IPS-18c (cell line): ENCODE measurements at regions not wholly inside any gene's neighbourhood (a gene's known extent, or its start where the extent isn't known, plus 50 kb on each side); places are given as distances from the start of the nearest gene placed in this dataset.
"Not testable (repeated sequence)": the region's sequence is repeated elsewhere in the genome, so short reads cannot be mapped to it uniquely, and the experiment has no call there.

Experiments
- H3K4me3 ChIP-seq: 2 replicates; pipeline ENCODE4 v1.7.0; 2013; ENCODE audit warnings: low read depth, mild to moderate bottlenecking, low read length, moderate library complexity; ENCODE audit not compliant: insufficient read depth
- H3K9me3 ChIP-seq: one replicate; pipeline ENCODE4 v1.6.1; 2013; ENCODE audit warnings: mild to moderate bottlenecking, low read length, moderate library complexity; ENCODE audit not compliant: control insufficient read depth, insufficient read depth

DNA sequence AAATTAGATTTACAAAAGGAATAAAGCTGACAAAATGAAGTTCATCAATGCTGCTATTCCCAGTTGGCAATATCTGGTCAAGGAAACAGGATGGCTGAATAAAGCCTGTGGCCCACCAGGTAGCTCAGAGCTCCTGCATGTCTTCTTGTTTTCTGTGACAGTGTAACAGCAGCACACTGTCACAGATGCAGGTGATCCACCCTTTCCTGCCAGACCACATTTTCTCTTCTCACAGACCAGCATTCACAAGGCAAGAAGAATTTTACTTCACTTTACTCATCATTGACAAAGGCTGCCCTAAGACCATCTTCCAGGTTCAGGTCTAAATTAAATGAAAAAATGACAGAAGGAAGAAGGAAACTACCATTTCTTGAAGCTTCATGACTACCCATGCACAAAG, 166.2 kb upstream of the MEIS1 start:
- Histone ChIP-seq H3K4me3 (no peak overlapping the region), H3K9me3 (no peaks in the 10 kb centered on the region)

GRCh38 chr2:66264354-66264753, 170.6 kb upstream of the MEIS1 start:
- H3K4me3 ChIP-seq: no peak overlapping the region

GRCh38 chr2:66255867-66256266, 179.1 kb upstream of the MEIS1 start:
- H3K4me3 ChIP-seq: no peak overlapping the region
- no peaks in the 10 kb centered on the region for H3K9me3 ChIP-seq

More at GRCh38 chr2:66264354-66264753, 170.6 kb upstream of the MEIS1 start:
- H3K9me3 ChIP-seq: no peaks in the 10 kb centered on the region

- no peaks in the 10 kb centered on the region for H3K9me3 ChIP-seq
- no peak overlapping the region for H3K4me3 ChIP-seq
Observed at GRCh38 chr2:66255136-66255535, 179.8 kb upstream of the MEIS1 start.

DNA sequence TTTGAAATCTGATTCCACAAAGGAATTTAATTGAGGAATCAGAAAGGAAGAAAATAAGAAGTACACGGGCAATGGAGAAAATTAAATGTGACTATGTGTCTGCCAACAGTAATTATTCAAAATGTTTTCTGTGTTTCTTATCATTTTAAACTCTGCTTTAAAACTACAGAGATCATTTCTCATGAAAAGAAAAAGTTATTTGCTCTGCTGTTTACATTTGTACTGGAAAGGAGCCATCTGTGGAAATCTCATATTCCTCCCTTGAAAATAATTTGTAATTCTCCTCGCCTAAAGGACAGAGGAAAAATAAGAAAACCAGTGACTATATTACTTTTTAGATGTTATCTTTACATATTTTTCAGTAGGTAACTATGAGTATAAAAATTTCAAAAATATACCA, 181.9 kb upstream of the MEIS1 start:
- Histone ChIP-seq H3K4me3 (no peak overlapping the region), H3K9me3 (no peaks in the 10 kb centered on the region)

DNA sequence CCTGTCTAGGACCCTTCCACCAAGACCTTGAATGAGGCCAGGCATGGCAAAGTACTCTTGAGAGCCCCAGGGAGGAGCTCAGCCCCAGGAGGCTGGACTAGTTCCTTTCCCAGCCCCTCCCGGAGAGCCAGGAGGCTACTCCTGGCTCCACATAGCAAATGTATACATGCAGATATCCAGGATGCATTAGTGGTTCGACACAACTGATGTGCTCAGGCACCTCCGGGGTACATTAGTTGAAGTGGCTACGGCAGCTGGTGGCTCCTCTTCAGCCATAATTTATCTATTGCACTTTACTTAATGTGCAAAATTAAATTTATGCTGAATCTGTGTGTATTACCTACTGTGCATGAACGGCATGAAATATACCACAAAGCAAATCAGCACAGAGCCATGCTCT, 182.8 kb upstream of the MEIS1 start:
- no peaks in the 10 kb centered on the region for H3K9me3 ChIP-seq
- H3K4me3 ChIP-seq: no peak overlapping the region

DNA sequence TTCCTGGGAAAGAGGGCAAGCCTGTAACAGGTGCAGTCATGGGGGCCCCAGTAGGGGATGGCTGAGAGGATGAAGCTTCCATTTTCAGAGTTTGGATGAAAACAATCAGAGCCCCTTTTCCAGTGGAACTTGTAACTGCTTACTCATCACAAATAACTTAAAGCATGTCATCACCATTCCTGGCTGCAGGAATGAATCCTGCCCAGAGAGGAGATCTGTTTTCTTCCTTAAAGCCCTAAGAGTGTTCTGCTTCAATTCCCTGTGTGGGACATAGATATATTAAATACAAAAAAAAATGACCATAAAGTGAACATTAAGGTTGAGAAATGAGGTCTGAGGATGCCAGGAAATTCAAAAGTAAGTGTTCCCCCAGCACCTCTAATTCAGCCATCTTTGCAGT, 183.4 kb upstream of the MEIS1 start:
- Histone ChIP-seq H3K4me3 (no peak overlapping the region), H3K9me3 (no peaks in the 10 kb centered on the region)

DNA sequence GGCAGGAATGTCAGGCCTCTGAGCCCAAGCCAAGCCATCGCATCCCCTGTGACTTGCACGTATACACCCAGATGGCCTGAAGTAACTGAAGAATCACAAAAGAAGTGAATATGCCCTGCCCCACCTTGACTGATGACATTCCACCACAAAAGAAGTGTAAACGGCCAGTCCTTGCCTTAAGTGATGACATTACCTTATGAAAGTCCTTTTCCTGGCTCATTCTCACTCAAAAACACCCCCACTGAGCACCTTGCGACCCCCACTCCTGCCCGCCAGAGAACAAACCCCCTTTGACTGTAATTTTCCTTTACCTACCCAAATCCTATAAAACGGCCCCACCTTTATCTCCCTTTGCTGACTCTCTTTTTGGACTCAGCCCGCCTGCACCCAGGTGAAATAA, 185.8 kb upstream of the MEIS1 start:
- H3K4me3 ChIP-seq, H3K9me3 ChIP-seq: not testable (repeated sequence)

DNA sequence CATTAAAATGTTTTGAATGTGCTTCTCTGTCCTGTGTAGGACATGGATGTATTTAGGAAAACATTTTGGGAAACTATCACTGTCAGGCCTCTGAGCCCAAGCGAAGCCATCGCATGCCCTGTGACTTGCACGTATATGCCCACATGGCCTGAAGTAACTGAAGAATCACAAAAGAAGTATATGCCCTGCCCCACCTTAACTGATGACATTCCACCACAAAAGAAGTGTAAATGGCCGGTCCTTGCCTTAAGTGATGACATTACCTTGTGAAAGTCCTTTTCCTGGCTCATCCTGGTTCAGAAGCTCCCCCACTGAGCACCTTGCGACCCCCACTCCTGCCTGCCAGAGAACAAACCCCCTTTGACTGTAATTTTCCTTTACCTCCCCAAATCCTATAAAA, 191.1 kb upstream of the MEIS1 start:
- H3K4me3 ChIP-seq, H3K9me3 ChIP-seq: not testable (repeated sequence)

DNA sequence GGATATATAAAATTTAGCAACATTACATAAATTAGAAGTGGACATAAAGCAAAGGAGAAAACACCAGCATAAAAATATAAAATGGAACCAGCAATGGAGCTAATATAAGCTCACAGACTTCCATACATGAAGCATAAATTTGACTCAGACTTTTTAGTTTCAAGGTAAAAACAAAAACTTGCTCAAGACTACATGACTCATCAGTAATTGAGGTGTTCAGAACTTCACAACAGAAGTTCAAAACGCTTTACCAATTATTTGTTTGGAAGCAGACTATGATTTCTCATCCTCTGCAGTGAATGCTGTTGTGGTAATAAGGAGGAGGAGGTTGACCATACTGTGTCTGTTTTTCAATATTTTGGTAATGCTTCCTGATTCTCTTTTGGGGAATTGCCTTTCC, 192.0 kb upstream of the MEIS1 start:
- not testable (repeated sequence) for H3K9me3 ChIP-seq, H3K4me3 ChIP-seq

DNA sequence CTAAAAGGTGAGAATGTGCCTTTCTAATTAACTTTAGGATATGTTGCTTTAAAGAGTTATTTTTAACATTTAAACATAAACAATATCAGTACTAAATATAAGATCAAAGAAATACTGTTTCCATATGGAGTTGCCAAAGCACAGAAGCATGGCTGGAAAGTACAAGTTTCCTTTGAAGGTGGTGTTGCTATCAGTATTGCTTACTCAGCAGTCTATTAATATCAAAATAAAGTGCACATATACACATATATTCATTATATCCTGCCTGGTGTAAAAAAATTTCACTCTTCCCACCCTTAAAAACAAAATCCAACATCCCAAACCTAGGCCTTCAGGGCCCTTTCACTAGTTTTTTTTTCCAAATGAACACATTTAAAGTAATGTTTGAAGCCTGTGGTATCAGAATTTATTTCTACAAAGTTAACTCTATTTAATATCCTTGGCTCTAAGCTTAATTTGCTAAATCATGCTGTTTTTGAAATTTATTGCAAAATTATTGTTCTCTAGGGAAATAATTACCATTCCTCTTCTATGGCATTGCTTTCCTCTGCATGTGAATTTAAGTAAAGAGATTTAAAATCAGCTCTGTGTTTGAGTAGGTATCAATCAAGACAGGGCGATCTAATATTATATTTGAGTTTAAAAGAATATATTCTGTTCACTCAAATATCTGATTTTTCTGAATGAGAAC, 192.7 kb upstream of the MEIS1 start:
- Histone ChIP-seq H3K4me3 (no peak overlapping the region), H3K9me3 (no peaks in the 10 kb centered on the region)

GRCh38 chr2:66240286-66240685, 194.6 kb upstream of the MEIS1 start:
- no peak overlapping the region for H3K4me3 ChIP-seq

GRCh38 chr2:66239655-66240054, 195.3 kb upstream of the MEIS1 start:
- no peak overlapping the region for H3K4me3 ChIP-seq
- H3K9me3 ChIP-seq: peaks cover 2% of the 10 kb centered on the region

More at GRCh38 chr2:66240286-66240685, 194.6 kb upstream of the MEIS1 start:
- peaks cover 2% of the 10 kb centered on the region for H3K9me3 ChIP-seq

GRCh38 chr2:66237803-66238379, 197.0 kb upstream of the MEIS1 start:
- peaks cover 2% of the 10 kb centered on the region for H3K9me3 ChIP-seq
- no peak overlapping the region for H3K4me3 ChIP-seq

DNA sequence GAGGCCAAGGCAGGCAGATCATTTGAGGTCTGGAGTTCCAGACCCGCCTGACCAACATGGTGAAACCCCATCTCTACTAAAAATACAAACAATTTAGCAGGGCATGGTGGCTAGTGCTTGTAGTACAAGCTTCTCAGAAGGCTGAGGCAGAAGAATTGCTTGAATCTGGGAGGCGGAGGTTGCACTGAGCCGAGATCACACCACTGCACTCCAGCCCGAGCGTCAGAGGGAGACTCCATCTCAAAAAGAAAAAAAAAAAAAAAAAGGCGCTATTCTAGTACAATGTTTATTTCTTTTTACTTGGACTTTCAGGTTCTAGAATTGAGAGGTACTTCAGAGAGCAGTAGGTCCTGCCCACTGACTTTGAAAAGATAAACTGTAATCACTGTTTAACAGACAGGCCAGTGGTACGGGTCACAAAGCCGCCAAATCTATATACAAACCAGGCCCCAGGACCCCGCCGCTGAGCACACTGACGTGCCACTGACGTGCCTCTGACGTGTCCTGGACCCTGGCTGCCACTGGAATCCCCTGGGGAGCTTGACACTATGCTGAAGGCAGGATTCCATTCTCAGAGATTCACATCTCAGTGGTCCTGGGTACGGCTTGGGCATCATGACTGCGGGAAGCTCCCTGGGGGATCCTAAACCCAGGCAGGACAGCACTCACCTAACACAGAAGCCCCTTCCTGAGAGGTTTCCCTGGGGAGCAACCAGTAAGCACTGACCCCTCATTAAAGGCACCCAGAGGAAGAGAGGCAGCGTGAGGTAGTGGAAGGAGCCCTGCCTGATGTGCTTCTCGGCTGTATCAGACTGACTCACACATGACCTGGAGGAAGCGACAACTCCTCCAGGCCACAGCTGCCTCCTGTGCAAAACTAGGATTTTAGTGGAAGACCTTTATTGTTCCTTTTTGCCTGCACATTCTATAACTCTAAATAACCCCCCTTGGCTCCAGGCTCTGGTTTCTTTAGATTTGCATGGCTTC, 197.8 kb upstream of the MEIS1 start:
- peaks cover 2% of the 10 kb centered on the region for H3K9me3 ChIP-seq
- no peak overlapping the region for H3K4me3 ChIP-seq

DNA sequence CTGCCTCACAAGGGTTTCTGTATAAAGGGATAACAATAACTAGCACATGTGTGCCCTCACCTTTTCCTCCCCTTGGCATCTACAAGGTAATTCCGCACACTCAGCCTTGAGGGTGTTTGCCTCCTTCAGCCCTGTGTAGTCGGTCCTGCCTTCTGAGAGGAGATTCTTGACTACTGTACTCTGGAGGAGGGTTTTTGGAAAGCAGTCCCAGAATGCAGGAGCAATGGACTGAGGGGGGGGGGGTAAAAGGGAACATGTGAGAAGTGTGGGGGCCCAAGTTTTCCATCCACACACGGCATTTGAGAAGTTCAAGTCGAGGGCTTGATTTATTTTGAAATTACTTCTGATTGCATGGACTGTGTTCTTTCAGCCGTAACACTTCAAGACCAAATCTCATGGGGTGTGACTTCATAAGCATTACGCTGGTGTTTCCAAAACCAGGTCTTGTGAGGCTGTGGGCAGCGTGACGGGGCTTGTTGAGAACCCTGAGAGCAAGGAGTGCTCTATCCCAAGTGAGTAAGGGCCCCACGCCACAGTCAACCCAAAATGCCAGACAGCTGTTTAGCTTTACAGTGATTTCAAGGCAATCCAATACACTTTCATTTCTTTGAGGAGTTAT, 198.7 kb upstream of the MEIS1 start:
- no peak overlapping the region for H3K4me3 ChIP-seq
- peaks cover 2% of the 10 kb centered on the region for H3K9me3 ChIP-seq

- peaks cover 2% of the 10 kb centered on the region for H3K9me3 ChIP-seq
- no peak overlapping the region for H3K4me3 ChIP-seq
Observed at GRCh38 chr2:66235428-66235827, 199.5 kb upstream of the MEIS1 start.
